Neural cell (in vitro differentiated cells): ENCODE measurements at regions not wholly inside any gene's neighbourhood (a gene's known extent, or its start where the extent isn't known, plus 50 kb on each side); places are given as distances from the start of the nearest gene placed in this dataset.

Experiments
- H2AFZ ChIP-seq: fragments of 200-600, 300-800 bp; sonication (generic), shearing (Covaris generic); 2 replicates; pipeline ENCODE4 v1.6.0; 2014; ENCODE audit warnings: low read depth, mild to moderate bottlenecking, antibody characterized with exemption, low read length, moderate library complexity
- H3F3A ChIP-seq: fragments of 200-600 bp; shearing (Covaris generic); 2 replicates; pipeline ENCODE4 v1.6.1; 2016; ENCODE audit warnings: mild to moderate bottlenecking, moderate library complexity, mixed read lengths, antibody characterized with exemption, low read length; ENCODE audit not compliant: insufficient read depth, poor library complexity, severe bottlenecking
- H3K27ac ChIP-seq: fragments of 200-600, 300-800 bp; sonication (generic), shearing (Covaris generic); 2 replicates; pipeline ENCODE4 v1.5.1; 2014; ENCODE audit warnings: mild to moderate bottlenecking, low read length, moderate library complexity
- H3K27me3 ChIP-seq: fragments of 300-800, 200-600 bp; sonication (generic), shearing (Covaris generic); 2 replicates; pipeline ENCODE4 v1.6.0; 2014; ENCODE audit warnings: mild to moderate bottlenecking, low read depth, low read length, moderate library complexity; ENCODE audit not compliant: insufficient read depth
- H3K36me3 ChIP-seq: fragments of 300-800, 200-600 bp; sonication (generic), shearing (Covaris generic); 2 replicates; pipeline ENCODE4 v1.5.1; 2014; ENCODE audit warnings: mild to moderate bottlenecking, antibody characterized with exemption, low read length, moderate library complexity; ENCODE audit not compliant: insufficient read depth
- H3K4me2 ChIP-seq: fragments of 300-800, 200-600 bp; sonication (generic), shearing (Covaris generic); 2 replicates; pipeline ENCODE4 v1.6.0; 2014; ENCODE audit warnings: mild to moderate bottlenecking, low read length
- H3K4me3 ChIP-seq: fragments of 300-800, 200-600 bp; sonication (generic), shearing (Covaris generic); 2 replicates; pipeline ENCODE4 v1.5.1; 2014; ENCODE audit warnings: mild to moderate bottlenecking, low read length, moderate library complexity
- H3K79me2 ChIP-seq: fragments of 200-600 bp; shearing (Covaris generic); replicated peaks from 2 replicates; pipeline ENCODE4 v1.6.0; 2014; ENCODE audit warnings: mild to moderate bottlenecking, low read length, moderate library complexity; ENCODE audit not compliant: insufficient read depth
- H3K9ac ChIP-seq: fragments of 300-800, 200-600 bp; sonication (generic), shearing (Covaris generic); 2 replicates; pipeline ENCODE4 v1.6.1; 2016; ENCODE audit warnings: mild to moderate bottlenecking, low read length, mixed read lengths
- H3K9me2 ChIP-seq: fragments of 200-600 bp; shearing (Covaris generic); 2 replicates; pipeline ENCODE4 v1.6.1; 2016; ENCODE audit warnings: mild to moderate bottlenecking, low read length, mixed read lengths; ENCODE audit not compliant: insufficient read depth
- H3K9me3 ChIP-seq: fragments of 200-600, 300-800 bp; sonication (generic), shearing (Covaris generic); 2 replicates; pipeline ENCODE4 v1.6.1; 2016; ENCODE audit warnings: mild to moderate bottlenecking, mixed run types, low read length, moderate library complexity, mixed read lengths
- H4K20me1 ChIP-seq: fragments of 200-600 bp; shearing (Covaris generic); 2 replicates; pipeline ENCODE4 v1.6.1; 2016; ENCODE audit warnings: mild to moderate bottlenecking, mixed run types; ENCODE audit not compliant: insufficient read depth
- EP300 ChIP-seq: fragments of 450-650 bp; conservative IDR thresholded peaks from 2 replicates; pipeline ENCODE4 v1.6.1; 2014; ENCODE audit warnings: antibody characterized with exemption, mild to moderate bottlenecking, moderate library complexity; ENCODE audit not compliant: poor library complexity, severe bottlenecking
- EZH2 ChIP-seq: fragments of 200-600, 300-800 bp; shearing (Covaris generic), sonication (generic); IDR thresholded peaks from 2 replicates; pipeline ENCODE4 v1.6.1; 2014; ENCODE audit warnings: antibody characterized with exemption, low read length, borderline replicate concordance, mild to moderate bottlenecking; ENCODE audit not compliant: insufficient read depth, poor library complexity, severe bottlenecking
- MXI1 ChIP-seq: fragments of 450-650 bp; conservative IDR thresholded peaks from 2 replicates; pipeline ENCODE4 v1.6.1; 2014; ENCODE audit warnings: antibody characterized with exemption, mild to moderate bottlenecking; ENCODE audit not compliant: poor library complexity, severe bottlenecking
- POLR2AphosphoS5 ChIP-seq: IDR thresholded peaks from 2 replicates; pipeline ENCODE4 v1.6.1; 2012
- RAD21 ChIP-seq: fragments of 450-650 bp; conservative IDR thresholded peaks from 2 replicates; pipeline ENCODE4 v1.6.1; 2014; ENCODE audit warnings: antibody characterized with exemption, mild to moderate bottlenecking, moderate library complexity
- SMC3 ChIP-seq: fragments of 450-650 bp; conservative IDR thresholded peaks from 2 replicates; pipeline ENCODE4 v1.6.1; 2014; ENCODE audit warnings: antibody characterized with exemption, mild to moderate bottlenecking, moderate library complexity; ENCODE audit not compliant: poor library complexity
- TAF1 ChIP-seq: IDR thresholded peaks from 2 replicates; pipeline ENCODE4 v1.6.1; 2012; ENCODE audit warnings: low read depth
- TF ChIP-seq, protein P1 (sequence below): IDR thresholded peaks from 2 replicates; pipeline ENCODE4 v1.6.1; 2012; ENCODE audit warnings: borderline replicate concordance
- TF ChIP-seq, protein P2 (sequence below): fragments of 450-650 bp; IDR thresholded peaks from 2 replicates; pipeline ENCODE4 v1.5.1; 2014; ENCODE audit warnings: antibody characterized with exemption, mild to moderate bottlenecking, moderate library complexity; ENCODE audit not compliant: poor library complexity, severe bottlenecking

DNA sequence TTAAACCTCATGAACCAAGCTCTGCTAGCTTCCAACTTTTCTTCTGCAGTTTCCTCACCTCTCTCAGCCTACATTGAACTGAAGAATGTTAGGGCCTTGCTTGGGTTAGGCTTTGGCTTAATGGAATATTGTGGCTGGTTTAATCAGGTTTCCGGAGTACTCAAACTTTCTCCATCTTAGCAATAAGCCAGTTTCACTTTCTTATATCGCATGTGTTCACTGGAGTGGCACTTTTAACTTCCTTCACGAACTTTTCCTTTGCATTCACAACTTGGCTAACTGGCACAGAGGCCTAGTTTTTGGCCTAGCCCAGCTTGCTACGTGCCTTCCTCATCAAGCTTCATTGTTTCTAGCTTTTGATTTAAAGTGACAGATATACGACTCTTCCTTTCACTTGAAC, 81.0 kb upstream of the MAST4 start:
- Histone ChIP-seq H3K79me2 (no peaks in the 10 kb centered on the region), H3K36me3 (no peaks in the 10 kb centered on the region), H4K20me1 (no peaks in the 10 kb centered on the region), H3K9ac (no peak overlapping the region), H3K27ac (no peak overlapping the region), H3K4me3 (no peak overlapping the region), H3F3A (no peaks in the 10 kb centered on the region), H3K27me3 (no peaks in the 10 kb centered on the region), H2AFZ (no peak overlapping the region), H3K9me3 (no peaks in the 10 kb centered on the region), H3K9me2 (no peaks in the 10 kb centered on the region), H3K4me2 (no peak overlapping the region)
- TF ChIP-seq EP300 = no peak
- TF ChIP-seq TAF1 = no peak
- TF ChIP-seq, protein P1, sequence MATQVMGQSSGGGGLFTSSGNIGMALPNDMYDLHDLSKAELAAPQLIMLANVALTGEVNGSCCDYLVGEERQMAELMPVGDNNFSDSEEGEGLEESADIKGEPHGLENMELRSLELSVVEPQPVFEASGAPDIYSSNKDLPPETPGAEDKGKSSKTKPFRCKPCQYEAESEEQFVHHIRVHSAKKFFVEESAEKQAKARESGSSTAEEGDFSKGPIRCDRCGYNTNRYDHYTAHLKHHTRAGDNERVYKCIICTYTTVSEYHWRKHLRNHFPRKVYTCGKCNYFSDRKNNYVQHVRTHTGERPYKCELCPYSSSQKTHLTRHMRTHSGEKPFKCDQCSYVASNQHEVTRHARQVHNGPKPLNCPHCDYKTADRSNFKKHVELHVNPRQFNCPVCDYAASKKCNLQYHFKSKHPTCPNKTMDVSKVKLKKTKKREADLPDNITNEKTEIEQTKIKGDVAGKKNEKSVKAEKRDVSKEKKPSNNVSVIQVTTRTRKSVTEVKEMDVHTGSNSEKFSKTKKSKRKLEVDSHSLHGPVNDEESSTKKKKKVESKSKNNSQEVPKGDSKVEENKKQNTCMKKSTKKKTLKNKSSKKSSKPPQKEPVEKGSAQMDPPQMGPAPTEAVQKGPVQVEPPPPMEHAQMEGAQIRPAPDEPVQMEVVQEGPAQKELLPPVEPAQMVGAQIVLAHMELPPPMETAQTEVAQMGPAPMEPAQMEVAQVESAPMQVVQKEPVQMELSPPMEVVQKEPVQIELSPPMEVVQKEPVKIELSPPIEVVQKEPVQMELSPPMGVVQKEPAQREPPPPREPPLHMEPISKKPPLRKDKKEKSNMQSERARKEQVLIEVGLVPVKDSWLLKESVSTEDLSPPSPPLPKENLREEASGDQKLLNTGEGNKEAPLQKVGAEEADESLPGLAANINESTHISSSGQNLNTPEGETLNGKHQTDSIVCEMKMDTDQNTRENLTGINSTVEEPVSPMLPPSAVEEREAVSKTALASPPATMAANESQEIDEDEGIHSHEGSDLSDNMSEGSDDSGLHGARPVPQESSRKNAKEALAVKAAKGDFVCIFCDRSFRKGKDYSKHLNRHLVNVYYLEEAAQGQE = no peak
- no peak for TF ChIP-seq SMC3
- TF ChIP-seq RAD21 = no peak
- TF ChIP-seq EZH2 = no peak
- no peak for TF ChIP-seq MXI1
- no peak for TF ChIP-seq POLR2AphosphoS5
- TF ChIP-seq, protein P2, sequence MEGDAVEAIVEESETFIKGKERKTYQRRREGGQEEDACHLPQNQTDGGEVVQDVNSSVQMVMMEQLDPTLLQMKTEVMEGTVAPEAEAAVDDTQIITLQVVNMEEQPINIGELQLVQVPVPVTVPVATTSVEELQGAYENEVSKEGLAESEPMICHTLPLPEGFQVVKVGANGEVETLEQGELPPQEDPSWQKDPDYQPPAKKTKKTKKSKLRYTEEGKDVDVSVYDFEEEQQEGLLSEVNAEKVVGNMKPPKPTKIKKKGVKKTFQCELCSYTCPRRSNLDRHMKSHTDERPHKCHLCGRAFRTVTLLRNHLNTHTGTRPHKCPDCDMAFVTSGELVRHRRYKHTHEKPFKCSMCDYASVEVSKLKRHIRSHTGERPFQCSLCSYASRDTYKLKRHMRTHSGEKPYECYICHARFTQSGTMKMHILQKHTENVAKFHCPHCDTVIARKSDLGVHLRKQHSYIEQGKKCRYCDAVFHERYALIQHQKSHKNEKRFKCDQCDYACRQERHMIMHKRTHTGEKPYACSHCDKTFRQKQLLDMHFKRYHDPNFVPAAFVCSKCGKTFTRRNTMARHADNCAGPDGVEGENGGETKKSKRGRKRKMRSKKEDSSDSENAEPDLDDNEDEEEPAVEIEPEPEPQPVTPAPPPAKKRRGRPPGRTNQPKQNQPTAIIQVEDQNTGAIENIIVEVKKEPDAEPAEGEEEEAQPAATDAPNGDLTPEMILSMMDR = no peak

- Histone ChIP-seq H3K9ac (no peak overlapping the region), H3K36me3 (no peaks in the 10 kb centered on the region), H3K9me3 (no peaks in the 10 kb centered on the region), H3F3A (no peaks in the 10 kb centered on the region), H3K27me3 (no peaks in the 10 kb centered on the region), H3K4me3 (no peak overlapping the region), H4K20me1 (no peaks in the 10 kb centered on the region), H2AFZ (no peak overlapping the region), H3K4me2 (no peak overlapping the region), H3K79me2 (no peaks in the 10 kb centered on the region), H3K9me2 (no peaks in the 10 kb centered on the region), H3K27ac (no peak overlapping the region)
- TF ChIP-seq RAD21 (no peak), SMC3 (no peak), POLR2AphosphoS5 (no peak), TAF1 (no peak)
These were observed 79.6 kb upstream of the MAST4 start for GRCh38 chr5:66516550-66516949.

- TF ChIP-seq MXI1 (no peak), TAF1 (no peak), POLR2AphosphoS5 (no peak), EP300 (no peak), RAD21 (no peak), SMC3 (no peak), EZH2 (no peak)
- TF ChIP-seq, protein P2 = no peak
- TF ChIP-seq, protein P1 = no peak
- Histone ChIP-seq H3K27me3 (no peaks in the 10 kb centered on the region), H4K20me1 (no peaks in the 10 kb centered on the region), H3K36me3 (no peaks in the 10 kb centered on the region), H2AFZ (no peak overlapping the region), H3K79me2 (no peaks in the 10 kb centered on the region), H3K27ac (no peak overlapping the region), H3K4me3 (no peak overlapping the region), H3F3A (no peaks in the 10 kb centered on the region), H3K9me3 (no peaks in the 10 kb centered on the region), H3K9me2 (no peaks in the 10 kb centered on the region), H3K4me2 (no peak overlapping the region), H3K9ac (no peak overlapping the region)
These were observed 78.8 kb upstream of the MAST4 start for GRCh38 chr5:66517351-66517750.
